ENCODE measurements at regions not wholly inside any gene's neighbourhood (a gene's known extent, or its start where the extent isn't known, plus 50 kb on each side); places are given as distances from the start of the nearest gene placed in this dataset.

- TF ChIP-seq GATA2 (IDR thresholded peaks at IDR 0.05; ENCODE audit: low read depth, low read length) (no peak), GATA3 (IDR thresholded peaks at IDR 0.05; ENCODE audit: low read depth, low read length) (no peak)
Observed at GRCh38 chr1:47701741-47702515, 264.1 kb downstream of the FOXD2 start.

All from SH-SY5Y (cell line).